ENCODE measurements at regions not wholly inside any gene's neighbourhood (a gene's known extent, or its start where the extent isn't known, plus 50 kb on each side); places are given as distances from the start of the nearest gene placed in this dataset.

- TF ChIP-seq EZH2phosphoT487 (IDR thresholded peaks at IDR 0.05; ENCODE audit: low read depth, severe bottlenecking, unreplicated experiment) (no peak), CTCF (IDR thresholded peaks at IDR 0.05; ENCODE audit: poor library complexity) (no peak), EZH2 (IDR thresholded peaks at IDR 0.05; ENCODE audit: borderline replicate concordance) (no peak)
These were observed 615.8 kb downstream of the BNC2 start for GRCh38 chr9:16254674-16255073.
